Ishikawa (cell line): ENCODE measurements at regions not wholly inside any gene's neighbourhood (a gene's known extent, or its start where the extent isn't known, plus 50 kb on each side); places are given as distances from the start of the nearest gene placed in this dataset.

Source experiments
- CEBPB ChIP-seq: IDR thresholded peaks from 2 replicates; pipeline ENCODE4 v1.6.1; 2012
- CREB1 ChIP-seq: IDR thresholded peaks from 2 replicates; pipeline ENCODE4 v1.6.1; 2012; ENCODE audit warnings: low read depth
- EGR1 ChIP-seq: IDR thresholded peaks from 2 replicates; pipeline ENCODE4 v1.6.1; 2012
- TAF1 ChIP-seq: IDR thresholded peaks from 2 replicates; pipeline ENCODE4 v1.6.1; 2012; ENCODE audit warnings: low read depth, mild to moderate bottlenecking
- USF1 ChIP-seq: IDR thresholded peaks from 2 replicates; pipeline ENCODE4 v1.6.1; 2012
- YY1 ChIP-seq: IDR thresholded peaks from 2 replicates; pipeline ENCODE4 v1.6.1; 2012; ENCODE audit warnings: low read depth
- ZBTB7A ChIP-seq: IDR thresholded peaks from 2 replicates; pipeline ENCODE4 v1.6.1; 2012; ENCODE audit warnings: low read depth
- TF ChIP-seq, protein P1 (sequence below): IDR thresholded peaks from 2 replicates; pipeline ENCODE4 v1.6.1; 2012
- TF ChIP-seq, protein P2 (sequence below): IDR thresholded peaks from 2 replicates; pipeline ENCODE4 v1.6.1; 2012; ENCODE audit warnings: low read depth, mild to moderate bottlenecking

DNA sequence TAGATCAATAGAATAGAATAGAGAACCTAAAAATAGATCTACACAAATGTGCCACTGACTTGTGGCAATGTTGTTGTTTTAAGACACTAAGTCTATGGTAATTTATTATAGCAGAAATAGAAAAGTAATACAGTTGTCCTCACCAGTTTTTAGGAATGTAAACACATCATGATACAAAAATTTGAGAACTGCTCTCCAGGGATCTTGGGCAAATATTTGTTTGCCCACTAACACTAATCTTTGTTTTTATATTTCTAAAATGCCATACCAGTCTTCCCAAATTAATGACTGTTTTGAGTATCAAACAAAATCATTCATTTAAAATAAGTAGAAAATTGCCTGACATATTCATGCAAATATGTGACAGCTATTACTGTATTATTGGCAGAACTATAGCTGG lies 297.6 kb downstream of the BRINP1 start:
- TF ChIP-seq, protein P1, sequence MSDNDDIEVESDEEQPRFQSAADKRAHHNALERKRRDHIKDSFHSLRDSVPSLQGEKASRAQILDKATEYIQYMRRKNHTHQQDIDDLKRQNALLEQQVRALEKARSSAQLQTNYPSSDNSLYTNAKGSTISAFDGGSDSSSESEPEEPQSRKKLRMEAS, result no peak
- TF ChIP-seq CREB1, result no peak
- TF ChIP-seq, protein P2, sequence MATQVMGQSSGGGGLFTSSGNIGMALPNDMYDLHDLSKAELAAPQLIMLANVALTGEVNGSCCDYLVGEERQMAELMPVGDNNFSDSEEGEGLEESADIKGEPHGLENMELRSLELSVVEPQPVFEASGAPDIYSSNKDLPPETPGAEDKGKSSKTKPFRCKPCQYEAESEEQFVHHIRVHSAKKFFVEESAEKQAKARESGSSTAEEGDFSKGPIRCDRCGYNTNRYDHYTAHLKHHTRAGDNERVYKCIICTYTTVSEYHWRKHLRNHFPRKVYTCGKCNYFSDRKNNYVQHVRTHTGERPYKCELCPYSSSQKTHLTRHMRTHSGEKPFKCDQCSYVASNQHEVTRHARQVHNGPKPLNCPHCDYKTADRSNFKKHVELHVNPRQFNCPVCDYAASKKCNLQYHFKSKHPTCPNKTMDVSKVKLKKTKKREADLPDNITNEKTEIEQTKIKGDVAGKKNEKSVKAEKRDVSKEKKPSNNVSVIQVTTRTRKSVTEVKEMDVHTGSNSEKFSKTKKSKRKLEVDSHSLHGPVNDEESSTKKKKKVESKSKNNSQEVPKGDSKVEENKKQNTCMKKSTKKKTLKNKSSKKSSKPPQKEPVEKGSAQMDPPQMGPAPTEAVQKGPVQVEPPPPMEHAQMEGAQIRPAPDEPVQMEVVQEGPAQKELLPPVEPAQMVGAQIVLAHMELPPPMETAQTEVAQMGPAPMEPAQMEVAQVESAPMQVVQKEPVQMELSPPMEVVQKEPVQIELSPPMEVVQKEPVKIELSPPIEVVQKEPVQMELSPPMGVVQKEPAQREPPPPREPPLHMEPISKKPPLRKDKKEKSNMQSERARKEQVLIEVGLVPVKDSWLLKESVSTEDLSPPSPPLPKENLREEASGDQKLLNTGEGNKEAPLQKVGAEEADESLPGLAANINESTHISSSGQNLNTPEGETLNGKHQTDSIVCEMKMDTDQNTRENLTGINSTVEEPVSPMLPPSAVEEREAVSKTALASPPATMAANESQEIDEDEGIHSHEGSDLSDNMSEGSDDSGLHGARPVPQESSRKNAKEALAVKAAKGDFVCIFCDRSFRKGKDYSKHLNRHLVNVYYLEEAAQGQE, result no peak
- TF ChIP-seq YY1, result no peak
- no peak for TF ChIP-seq CEBPB
- no peak for TF ChIP-seq ZBTB7A
- TF ChIP-seq TAF1, result no peak
- no peak for TF ChIP-seq USF1
- TF ChIP-seq EGR1, result no peak
